K562 (cell line): ENCODE measurements at regions not wholly inside any gene's neighbourhood (a gene's known extent, or its start where the extent isn't known, plus 50 kb on each side); places are given as distances from the start of the nearest gene placed in this dataset.

Source experiments
- CREM ChIP-seq: IDR thresholded peaks from 2 replicates; pipeline ENCODE4 v1.6.1; 2014; ENCODE audit warnings: antibody characterized with exemption, low read depth
- GABPA ChIP-seq: fragments of 200-800 bp; sonication (Bioruptor generic); conservative IDR thresholded peaks from 2 replicates; pipeline ENCODE4 v1.6.1; 2016; ENCODE audit warnings: low read depth, missing genetic modification characterization, missing compliant biosample characterization
- HCFC1 ChIP-seq: IDR thresholded peaks from 2 replicates; pipeline ENCODE4 v1.6.1; 2012; ENCODE audit warnings: low read depth, low read length, improper control_type of control experiment
- TCF7 ChIP-seq: sonication (generic); IDR thresholded peaks from 2 replicates; pipeline ENCODE4 v1.6.1; 2016; ENCODE audit warnings: antibody characterized with exemption, borderline replicate concordance
- ZNF589 ChIP-seq: fragments of 200-800 bp; sonication (Bioruptor generic); IDR thresholded peaks from 2 replicates; pipeline ENCODE4 v1.6.1; 2016; ENCODE audit warnings: low read depth, missing genetic modification characterization, missing compliant biosample characterization
- ZNF766 ChIP-seq: fragments of 200-800 bp; sonication (Bioruptor generic); conservative IDR thresholded peaks from 2 replicates; pipeline ENCODE4 v1.6.1; 2016; ENCODE audit warnings: missing genetic modification characterization, missing compliant biosample characterization
- TF ChIP-seq, protein P1 (sequence below), 3 experiments: fragments of 200-800 bp in 1 of 3; fragments of 250-450 bp in 1 of 3; fragments of 450-650 bp in 1 of 3; sonication (Bioruptor Pico) in 1 of 3; sonication (Bioruptor generic) in 1 of 3; formaldehyde crosslinking in 1 of 3; IDR thresholded peaks; 2 replicates each; pipeline versions ENCODE4 v1.6.1 to v1.8.0; 2016 to 2022; ENCODE audit warnings: mild to moderate bottlenecking in 2 of 3, missing genetic modification characterization in 2 of 3, missing compliant biosample characterization in 1 of 3, moderate library complexity in 1 of 3
- TF ChIP-seq, protein P2 (sequence below): fragments of 200-800 bp; sonication (Bioruptor generic); IDR thresholded peaks from 2 replicates; pipeline ENCODE4 v1.6.1; 2017; ENCODE audit warnings: missing genetic modification characterization, missing compliant biosample characterization
- TF ChIP-seq, protein P3 (sequence below), 2 experiments: fragments of 450-650 bp; IDR thresholded peaks; 2 replicates each; pipeline ENCODE4 v1.6.1; 2018; ENCODE audit warnings: mild to moderate bottlenecking in 2 of 2, low read depth in 1 of 2; ENCODE audit not compliant: partially characterized antibody in 2 of 2
- TF ChIP-seq, protein P4 (sequence below): fragments of 450-650 bp; IDR thresholded peaks from 2 replicates; pipeline ENCODE4 v1.6.1; 2014; ENCODE audit warnings: low read depth, mild to moderate bottlenecking, moderate library complexity, borderline replicate concordance
- TF ChIP-seq, protein P5 (sequence below), 2 experiments: fragments of 200-800 bp in 1 of 2; sonication (Bioruptor generic) in 1 of 2; sonication (generic) in 1 of 2; formaldehyde crosslinking in 1 of 2; IDR thresholded peaks in 1 of 2; conservative IDR thresholded peaks in 1 of 2; 2 replicates each; pipeline versions ENCODE4 v1.5.0 to v1.6.1; 2016 to 2020; ENCODE audit warnings: missing compliant biosample characterization in 1 of 2, missing genetic modification characterization in 1 of 2, missing genetic modification reagents in 1 of 2

DNA sequence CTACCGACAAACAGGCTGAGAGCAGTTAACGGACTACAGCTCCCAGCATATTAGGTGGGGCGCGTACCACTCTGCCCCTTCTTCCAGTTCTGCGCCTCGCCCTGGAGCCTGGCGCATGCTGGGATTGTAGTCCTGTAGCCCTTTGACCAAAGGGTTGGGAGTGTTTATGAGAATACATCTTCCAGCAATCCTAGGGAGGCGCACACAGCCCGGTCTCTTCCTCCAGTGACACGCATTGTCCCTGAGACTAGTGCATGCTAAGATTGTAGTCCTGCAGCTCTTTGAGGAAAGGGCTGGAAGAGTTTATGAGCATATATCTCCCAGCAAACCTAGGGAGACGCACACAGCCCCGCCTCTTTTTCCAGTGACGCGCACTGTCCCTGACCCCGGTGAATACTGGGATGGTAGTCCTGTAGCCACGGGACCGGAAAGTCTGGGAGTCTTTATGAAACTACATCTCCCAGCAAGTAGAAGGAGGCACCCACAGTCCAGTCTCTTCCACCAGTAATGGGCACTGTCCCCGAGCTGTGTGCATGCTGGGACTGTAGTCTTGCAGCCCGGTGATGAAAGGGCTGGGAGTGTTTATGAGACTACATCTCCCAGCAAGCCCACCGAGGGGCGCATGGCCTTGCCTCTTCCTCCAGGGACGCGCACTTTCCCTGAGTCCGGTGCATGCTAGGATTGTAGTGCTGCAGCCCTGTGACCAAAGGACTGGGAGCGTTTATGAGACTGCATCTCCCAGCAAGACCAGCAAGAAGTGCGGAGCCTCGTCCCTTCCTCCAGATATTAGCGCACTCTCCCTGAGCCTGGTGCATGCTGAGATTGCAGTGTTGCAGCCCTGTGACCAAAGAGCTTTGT lies 1812.2 kb upstream of the DEFB115 start (continued):
- TF ChIP-seq, protein P1, sequence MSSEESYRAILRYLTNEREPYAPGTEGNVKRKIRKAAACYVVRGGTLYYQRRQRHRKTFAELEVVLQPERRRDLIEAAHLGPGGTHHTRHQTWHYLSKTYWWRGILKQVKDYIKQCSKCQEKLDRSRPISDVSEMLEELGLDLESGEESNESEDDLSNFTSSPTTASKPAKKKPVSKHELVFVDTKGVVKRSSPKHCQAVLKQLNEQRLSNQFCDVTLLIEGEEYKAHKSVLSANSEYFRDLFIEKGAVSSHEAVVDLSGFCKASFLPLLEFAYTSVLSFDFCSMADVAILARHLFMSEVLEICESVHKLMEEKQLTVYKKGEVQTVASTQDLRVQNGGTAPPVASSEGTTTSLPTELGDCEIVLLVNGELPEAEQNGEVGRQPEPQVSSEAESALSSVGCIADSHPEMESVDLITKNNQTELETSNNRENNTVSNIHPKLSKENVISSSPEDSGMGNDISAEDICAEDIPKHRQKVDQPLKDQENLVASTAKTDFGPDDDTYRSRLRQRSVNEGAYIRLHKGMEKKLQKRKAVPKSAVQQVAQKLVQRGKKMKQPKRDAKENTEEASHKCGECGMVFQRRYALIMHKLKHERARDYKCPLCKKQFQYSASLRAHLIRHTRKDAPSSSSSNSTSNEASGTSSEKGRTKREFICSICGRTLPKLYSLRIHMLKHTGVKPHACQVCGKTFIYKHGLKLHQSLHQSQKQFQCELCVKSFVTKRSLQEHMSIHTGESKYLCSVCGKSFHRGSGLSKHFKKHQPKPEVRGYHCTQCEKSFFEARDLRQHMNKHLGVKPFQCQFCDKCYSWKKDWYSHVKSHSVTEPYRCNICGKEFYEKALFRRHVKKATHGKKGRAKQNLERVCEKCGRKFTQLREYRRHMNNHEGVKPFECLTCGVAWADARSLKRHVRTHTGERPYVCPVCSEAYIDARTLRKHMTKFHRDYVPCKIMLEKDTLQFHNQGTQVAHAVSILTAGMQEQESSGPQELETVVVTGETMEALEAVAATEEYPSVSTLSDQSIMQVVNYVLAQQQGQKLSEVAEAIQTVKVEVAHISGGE (CRISPR knock-in tag; IDR thresholded peaks at IDR 0.05) = peak in 1 of 3 experiments; percentile 72; a peak in 2 of 6 replicates
- TF ChIP-seq ZNF589 (CRISPR knock-in tag) (peak; percentile 65; the same call in 1 of the 2 replicates), TCF7 (peak; percentile 73; the same call in 1 of the 2 replicates), HCFC1 (peak; percentile 84), CREM (peak; percentile 81), GABPA (tag) (peak; percentile 86), ZNF766 (CRISPR knock-in tag) (peak; percentile 85)
- TF ChIP-seq, protein P2, sequence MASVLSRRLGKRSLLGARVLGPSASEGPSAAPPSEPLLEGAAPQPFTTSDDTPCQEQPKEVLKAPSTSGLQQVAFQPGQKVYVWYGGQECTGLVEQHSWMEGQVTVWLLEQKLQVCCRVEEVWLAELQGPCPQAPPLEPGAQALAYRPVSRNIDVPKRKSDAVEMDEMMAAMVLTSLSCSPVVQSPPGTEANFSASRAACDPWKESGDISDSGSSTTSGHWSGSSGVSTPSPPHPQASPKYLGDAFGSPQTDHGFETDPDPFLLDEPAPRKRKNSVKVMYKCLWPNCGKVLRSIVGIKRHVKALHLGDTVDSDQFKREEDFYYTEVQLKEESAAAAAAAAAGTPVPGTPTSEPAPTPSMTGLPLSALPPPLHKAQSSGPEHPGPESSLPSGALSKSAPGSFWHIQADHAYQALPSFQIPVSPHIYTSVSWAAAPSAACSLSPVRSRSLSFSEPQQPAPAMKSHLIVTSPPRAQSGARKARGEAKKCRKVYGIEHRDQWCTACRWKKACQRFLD (CRISPR knock-in tag) = peak; percentile 80; the same call in 1 of the 2 replicates
- TF ChIP-seq, protein P3, sequence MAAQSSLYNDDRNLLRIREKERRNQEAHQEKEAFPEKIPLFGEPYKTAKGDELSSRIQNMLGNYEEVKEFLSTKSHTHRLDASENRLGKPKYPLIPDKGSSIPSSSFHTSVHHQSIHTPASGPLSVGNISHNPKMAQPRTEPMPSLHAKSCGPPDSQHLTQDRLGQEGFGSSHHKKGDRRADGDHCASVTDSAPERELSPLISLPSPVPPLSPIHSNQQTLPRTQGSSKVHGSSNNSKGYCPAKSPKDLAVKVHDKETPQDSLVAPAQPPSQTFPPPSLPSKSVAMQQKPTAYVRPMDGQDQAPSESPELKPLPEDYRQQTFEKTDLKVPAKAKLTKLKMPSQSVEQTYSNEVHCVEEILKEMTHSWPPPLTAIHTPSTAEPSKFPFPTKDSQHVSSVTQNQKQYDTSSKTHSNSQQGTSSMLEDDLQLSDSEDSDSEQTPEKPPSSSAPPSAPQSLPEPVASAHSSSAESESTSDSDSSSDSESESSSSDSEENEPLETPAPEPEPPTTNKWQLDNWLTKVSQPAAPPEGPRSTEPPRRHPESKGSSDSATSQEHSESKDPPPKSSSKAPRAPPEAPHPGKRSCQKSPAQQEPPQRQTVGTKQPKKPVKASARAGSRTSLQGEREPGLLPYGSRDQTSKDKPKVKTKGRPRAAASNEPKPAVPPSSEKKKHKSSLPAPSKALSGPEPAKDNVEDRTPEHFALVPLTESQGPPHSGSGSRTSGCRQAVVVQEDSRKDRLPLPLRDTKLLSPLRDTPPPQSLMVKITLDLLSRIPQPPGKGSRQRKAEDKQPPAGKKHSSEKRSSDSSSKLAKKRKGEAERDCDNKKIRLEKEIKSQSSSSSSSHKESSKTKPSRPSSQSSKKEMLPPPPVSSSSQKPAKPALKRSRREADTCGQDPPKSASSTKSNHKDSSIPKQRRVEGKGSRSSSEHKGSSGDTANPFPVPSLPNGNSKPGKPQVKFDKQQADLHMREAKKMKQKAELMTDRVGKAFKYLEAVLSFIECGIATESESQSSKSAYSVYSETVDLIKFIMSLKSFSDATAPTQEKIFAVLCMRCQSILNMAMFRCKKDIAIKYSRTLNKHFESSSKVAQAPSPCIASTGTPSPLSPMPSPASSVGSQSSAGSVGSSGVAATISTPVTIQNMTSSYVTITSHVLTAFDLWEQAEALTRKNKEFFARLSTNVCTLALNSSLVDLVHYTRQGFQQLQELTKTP (IDR thresholded peaks at IDR 0.05; ENCODE audit: low read depth in 1 of 2, partially characterized antibody in 2 of 2) = peak in 1 of 2 experiments; percentile 97
- TF ChIP-seq, protein P4, sequence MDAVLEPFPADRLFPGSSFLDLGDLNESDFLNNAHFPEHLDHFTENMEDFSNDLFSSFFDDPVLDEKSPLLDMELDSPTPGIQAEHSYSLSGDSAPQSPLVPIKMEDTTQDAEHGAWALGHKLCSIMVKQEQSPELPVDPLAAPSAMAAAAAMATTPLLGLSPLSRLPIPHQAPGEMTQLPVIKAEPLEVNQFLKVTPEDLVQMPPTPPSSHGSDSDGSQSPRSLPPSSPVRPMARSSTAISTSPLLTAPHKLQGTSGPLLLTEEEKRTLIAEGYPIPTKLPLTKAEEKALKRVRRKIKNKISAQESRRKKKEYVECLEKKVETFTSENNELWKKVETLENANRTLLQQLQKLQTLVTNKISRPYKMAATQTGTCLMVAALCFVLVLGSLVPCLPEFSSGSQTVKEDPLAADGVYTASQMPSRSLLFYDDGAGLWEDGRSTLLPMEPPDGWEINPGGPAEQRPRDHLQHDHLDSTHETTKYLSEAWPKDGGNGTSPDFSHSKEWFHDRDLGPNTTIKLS = peak; percentile 67; the same call in 1 of the 2 replicates
- TF ChIP-seq, protein P5, sequence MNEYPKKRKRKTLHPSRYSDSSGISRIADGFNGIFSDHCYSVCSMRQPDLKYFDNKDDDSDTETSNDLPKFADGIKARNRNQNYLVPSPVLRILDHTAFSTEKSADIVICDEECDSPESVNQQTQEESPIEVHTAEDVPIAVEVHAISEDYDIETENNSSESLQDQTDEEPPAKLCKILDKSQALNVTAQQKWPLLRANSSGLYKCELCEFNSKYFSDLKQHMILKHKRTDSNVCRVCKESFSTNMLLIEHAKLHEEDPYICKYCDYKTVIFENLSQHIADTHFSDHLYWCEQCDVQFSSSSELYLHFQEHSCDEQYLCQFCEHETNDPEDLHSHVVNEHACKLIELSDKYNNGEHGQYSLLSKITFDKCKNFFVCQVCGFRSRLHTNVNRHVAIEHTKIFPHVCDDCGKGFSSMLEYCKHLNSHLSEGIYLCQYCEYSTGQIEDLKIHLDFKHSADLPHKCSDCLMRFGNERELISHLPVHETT (CRISPR knock-in tag; conservative IDR thresholded peaks at IDR 0.05 in 1 of 2, IDR thresholded peaks at IDR 0.05 in 1 of 2) = 0 out of 4 replicates have a peak, but pooled peaks of 1 of the 2 experiments have one; percentile 42
